ENCODE measurements at regions not wholly inside any gene's neighbourhood (a gene's known extent, or its start where the extent isn't known, plus 50 kb on each side); places are given as distances from the start of the nearest gene placed in this dataset.

GRCh38 chr3:147675761-147676160 is 266.6 kb downstream of the ZIC1 start:
- TF ChIP-seq CTCF (IDR thresholded peaks at IDR 0.05) (no peak), POLR2A (IDR thresholded peaks at IDR 0.05) (no peak), POLR2AphosphoS5 (IDR thresholded peaks at IDR 0.05) (no peak)

All from breast epithelium (tissue), 3 donors.